ENCODE measurements at regions not wholly inside any gene's neighbourhood (a gene's known extent, or its start where the extent isn't known, plus 50 kb on each side); places are given as distances from the start of the nearest gene placed in this dataset.

DNA sequence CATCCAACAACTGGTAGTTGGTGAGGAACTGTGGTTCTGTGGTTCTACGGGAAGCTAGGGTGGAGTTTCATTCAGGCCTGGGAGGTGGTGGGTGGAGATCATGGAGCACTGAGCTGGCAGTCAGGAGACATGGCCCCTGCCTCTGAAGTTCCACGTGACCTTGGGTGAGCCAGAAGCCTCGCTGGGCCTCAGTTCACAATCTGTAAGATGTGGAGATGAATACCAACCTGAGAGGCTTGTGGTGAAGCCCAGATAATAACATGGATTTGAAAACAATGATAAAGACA, 177.9 kb downstream of the MACROH2A1 start:
- TF ChIP-seq EZH2 (IDR thresholded peaks at IDR 0.05; ENCODE audit: borderline replicate concordance, low read depth, low read length, severe bottlenecking) (no peak), FOS (IDR thresholded peaks at IDR 0.05; ENCODE audit: borderline replicate concordance, insufficient read depth, low read length) (no peak), POLR2A (IDR thresholded peaks at IDR 0.05; ENCODE audit: low read depth, low read length) (no peak), GATA2 (IDR thresholded peaks at IDR 0.05; ENCODE audit: insufficient read depth, insufficient read length, low read depth, low read length) (no peak), MYC (IDR thresholded peaks at IDR 0.05; ENCODE audit: low read depth, low read length) (no peak), POLR2AphosphoS5 (IDR thresholded peaks at IDR 0.05; ENCODE audit: insufficient read depth, low read depth, low read length) (no peak), JUN (IDR thresholded peaks at IDR 0.05; ENCODE audit: borderline replicate concordance, insufficient read depth, insufficient read length, low read depth) (no peak)
- TF ChIP-seq, protein P1, sequence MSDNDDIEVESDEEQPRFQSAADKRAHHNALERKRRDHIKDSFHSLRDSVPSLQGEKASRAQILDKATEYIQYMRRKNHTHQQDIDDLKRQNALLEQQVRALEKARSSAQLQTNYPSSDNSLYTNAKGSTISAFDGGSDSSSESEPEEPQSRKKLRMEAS (IDR thresholded peaks at IDR 0.05; ENCODE audit: insufficient read depth, insufficient read length): no peak
- TF ChIP-seq, protein P2, sequence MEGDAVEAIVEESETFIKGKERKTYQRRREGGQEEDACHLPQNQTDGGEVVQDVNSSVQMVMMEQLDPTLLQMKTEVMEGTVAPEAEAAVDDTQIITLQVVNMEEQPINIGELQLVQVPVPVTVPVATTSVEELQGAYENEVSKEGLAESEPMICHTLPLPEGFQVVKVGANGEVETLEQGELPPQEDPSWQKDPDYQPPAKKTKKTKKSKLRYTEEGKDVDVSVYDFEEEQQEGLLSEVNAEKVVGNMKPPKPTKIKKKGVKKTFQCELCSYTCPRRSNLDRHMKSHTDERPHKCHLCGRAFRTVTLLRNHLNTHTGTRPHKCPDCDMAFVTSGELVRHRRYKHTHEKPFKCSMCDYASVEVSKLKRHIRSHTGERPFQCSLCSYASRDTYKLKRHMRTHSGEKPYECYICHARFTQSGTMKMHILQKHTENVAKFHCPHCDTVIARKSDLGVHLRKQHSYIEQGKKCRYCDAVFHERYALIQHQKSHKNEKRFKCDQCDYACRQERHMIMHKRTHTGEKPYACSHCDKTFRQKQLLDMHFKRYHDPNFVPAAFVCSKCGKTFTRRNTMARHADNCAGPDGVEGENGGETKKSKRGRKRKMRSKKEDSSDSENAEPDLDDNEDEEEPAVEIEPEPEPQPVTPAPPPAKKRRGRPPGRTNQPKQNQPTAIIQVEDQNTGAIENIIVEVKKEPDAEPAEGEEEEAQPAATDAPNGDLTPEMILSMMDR (IDR thresholded peaks at IDR 0.05; ENCODE audit: extremely low read depth in 1 of 2, insufficient read depth in 1 of 2, low read depth in 1 of 2, low read length in 2 of 2): no peak
- POLR2A ChIA-PET: no interaction called here
- dilution Hi-C loops (cut with MboI; ENCODE audit: extremely low pct_ligation_motif_present, low sequenced_read_pairs): no loop called here

More for the DNA sequence above, 177.9 kb downstream of the MACROH2A1 start:
- intact Hi-C loops (cut with micrococcal nuclease): no loop called here
- H3K27me3 ChIP-seq (ENCODE audit: control insufficient read depth in 2 of 2, insufficient read depth in 2 of 2, low read length in 2 of 2): peaks cover 2 to 3% of the 10 kb centered on the region in 2 experiments
- FAIRE-seq (no peak), DNase-seq (ENCODE audit: low read depth, low spot score) (no peak)
- H2AFZ ChIP-seq (ENCODE audit: low read depth, low read length): no peak overlapping the region
- BruUV-seq (replicated peaks): no TSS peak
- no peak overlapping the region for H3K9ac ChIP-seq (replicated peaks; ENCODE audit: extremely low read depth, insufficient read depth, low read length)
- H3K27ac ChIP-seq (ENCODE audit: insufficient read depth, low read depth, low read length): no peak overlapping the region
- CTCF ChIA-PET: no interaction called here
- H3K4me3 ChIP-seq (replicated peaks in 1 of 3; ENCODE audit: insufficient read depth in 1 of 3, low read depth in 1 of 3, low read length in 3 of 3): no peak overlapping the region
- H3K4me1 ChIP-seq (ENCODE audit: control insufficient read depth, extremely low read depth, insufficient read depth, low read length): no peaks in the 10 kb centered on the region
- H3K79me2 ChIP-seq (ENCODE audit: control insufficient read depth, insufficient read depth, low read length): no peaks in the 10 kb centered on the region
- no peaks in the 10 kb centered on the region for H4K20me1 ChIP-seq (replicated peaks; ENCODE audit: control insufficient read depth, extremely low read depth, insufficient read depth, low read length)
- H3K36me3 ChIP-seq (ENCODE audit: control insufficient read depth in 2 of 2, extremely low read depth in 1 of 2, insufficient read depth in 2 of 2, low read length in 2 of 2): no peaks in the 10 kb centered on the region
- H3K9me1 ChIP-seq (replicated peaks; ENCODE audit: control insufficient read depth, extremely low read depth, insufficient read depth, low read length): no peaks in the 10 kb centered on the region
- H3K4me2 ChIP-seq (ENCODE audit: insufficient read depth, low read length): no peak overlapping the region
- H3K9me3 ChIP-seq (replicated peaks; ENCODE audit: control insufficient read depth, insufficient read depth, low read length): no peaks in the 10 kb centered on the region
